PFSK-1 (cell line): ENCODE measurements at regions not wholly inside any gene's neighbourhood (a gene's known extent, or its start where the extent isn't known, plus 50 kb on each side); places are given as distances from the start of the nearest gene placed in this dataset.

Experiments used
- FOXP2 ChIP-seq: optimal IDR thresholded peaks from 2 replicates; pipeline ENCODE3; 2011; ENCODE audit warnings: borderline replicate concordance, control low read depth, inconsistent platforms; ENCODE audit not compliant: insufficient read depth; ENCODE audit errors: extremely low read length, extremely low read depth
- POLR2AphosphoS5 ChIP-seq: IDR thresholded peaks from 2 replicates; pipeline ENCODE4 v1.6.1; 2012; ENCODE audit warnings: low read depth, mild to moderate bottlenecking, control low read depth, low read length, moderate library complexity
- REST ChIP-seq, 2 experiments: IDR thresholded peaks; 2 replicates each; pipeline versions ENCODE4 v1.6.1 to v1.8.0; 2011 to 2012; ENCODE audit warnings: low read depth in 2 of 2, low read length in 2 of 2, control low read depth in 1 of 2, inconsistent platforms in 1 of 2, mild to moderate bottlenecking in 1 of 2, moderate library complexity in 1 of 2; ENCODE audit not compliant: insufficient read depth in 1 of 2
- SIN3A ChIP-seq: IDR thresholded peaks from 2 replicates; pipeline ENCODE4 v1.6.1; 2012; ENCODE audit warnings: mild to moderate bottlenecking, low read length, moderate library complexity, borderline replicate concordance; ENCODE audit not compliant: insufficient read depth
- TAF1 ChIP-seq: IDR thresholded peaks from 2 replicates; pipeline ENCODE4 v1.6.1; 2012; ENCODE audit warnings: low read length, control low read depth, borderline replicate concordance; ENCODE audit not compliant: insufficient read depth

GRCh38 chr2:235238537-235238936 lies 255.3 kb upstream of the AGAP1 start:
- TF ChIP-seq REST (IDR thresholded peaks at IDR 0.05; ENCODE audit: insufficient read depth in 1 of 2, low read depth in 2 of 2, low read length in 2 of 2), result no peak
- TF ChIP-seq FOXP2, result no peak
- no peak for TF ChIP-seq POLR2AphosphoS5
- no peak for TF ChIP-seq TAF1
- no peak for TF ChIP-seq SIN3A
